Stimulated activated CD4-positive, alpha-beta T cell treated with anti-CD3 and anti-CD28 coated beads, Interleukin-2, amount 100 ng/mL, for 48 hours (primary cell): ENCODE measurements at regions not wholly inside any gene's neighbourhood (a gene's known extent, or its start where the extent isn't known, plus 50 kb on each side); places are given as distances from the start of the nearest gene placed in this dataset.
"Not testable (repeated sequence)": the region's sequence is repeated elsewhere in the genome, so short reads cannot be mapped to it uniquely, and the experiment has no call there.

Experiments
- DNase-seq, 2 donors: peaks; one replicate each; pipeline ENCODE4 v3.0.0-alpha.2; 2020

DNA sequence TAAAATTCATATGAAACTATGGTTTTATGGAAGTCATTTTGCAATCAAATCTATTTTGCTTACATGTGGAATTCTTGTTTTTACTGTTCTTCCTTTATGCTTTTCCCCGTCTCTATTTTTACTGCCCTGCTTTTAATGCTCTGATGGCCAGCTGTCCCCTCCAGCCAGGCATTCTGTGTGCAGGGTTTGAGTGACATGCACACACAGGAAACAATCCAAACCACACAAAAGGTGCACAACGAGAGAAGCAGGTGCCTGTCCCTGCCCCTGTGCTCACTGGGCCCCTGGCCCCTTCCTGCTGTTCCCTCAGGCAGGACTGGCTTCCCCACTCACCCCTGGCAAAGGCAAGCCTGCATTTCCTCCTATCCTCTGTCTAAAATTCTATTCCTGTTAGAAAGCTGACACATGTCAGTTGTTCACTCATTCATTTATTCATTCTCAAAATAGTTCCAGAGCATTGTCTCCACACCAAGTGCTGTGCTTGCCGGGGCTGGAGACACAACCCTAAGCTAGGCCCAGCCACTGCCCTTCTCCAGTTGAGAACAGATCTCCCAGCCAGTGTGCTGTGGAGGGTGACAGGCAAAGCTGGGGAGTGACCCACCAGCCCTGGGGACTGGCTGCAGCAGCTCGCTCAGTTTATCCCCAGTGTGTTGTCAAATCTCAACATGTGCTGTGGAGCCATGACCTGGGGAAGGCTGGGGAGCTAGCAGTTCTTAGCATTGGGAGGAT is 346.3 kb downstream of the FBXW7 start:
- DNase-seq: no peak

DNA sequence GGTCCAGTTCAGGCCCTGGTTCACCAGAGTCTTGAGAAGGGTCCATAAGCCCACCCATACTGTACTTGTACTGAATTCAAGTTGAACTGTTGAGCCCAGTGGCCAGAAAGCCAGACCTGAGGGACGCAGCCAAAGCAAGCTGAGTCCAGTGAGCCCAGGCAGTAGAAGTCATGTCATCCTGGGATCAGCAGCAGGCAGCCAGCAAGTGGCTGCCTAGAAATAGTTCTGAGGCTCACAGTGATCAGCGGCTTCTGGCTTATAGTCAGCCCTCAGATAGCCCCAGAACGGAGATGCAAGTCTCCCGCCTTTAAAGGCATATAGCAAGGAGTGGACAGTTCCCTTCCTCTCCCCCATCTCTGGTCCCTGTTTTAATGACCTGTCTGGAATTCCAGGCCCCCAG is 347.1 kb downstream of the FBXW7 start:
- no peak for DNase-seq

GRCh38 chr4:152187693-152188092 is 348.2 kb downstream of the FBXW7 start:
- DNase-seq: no peak

GRCh38 chr4:152185786-152186550 is 349.9 kb downstream of the FBXW7 start:
- no peak for DNase-seq

DNA sequence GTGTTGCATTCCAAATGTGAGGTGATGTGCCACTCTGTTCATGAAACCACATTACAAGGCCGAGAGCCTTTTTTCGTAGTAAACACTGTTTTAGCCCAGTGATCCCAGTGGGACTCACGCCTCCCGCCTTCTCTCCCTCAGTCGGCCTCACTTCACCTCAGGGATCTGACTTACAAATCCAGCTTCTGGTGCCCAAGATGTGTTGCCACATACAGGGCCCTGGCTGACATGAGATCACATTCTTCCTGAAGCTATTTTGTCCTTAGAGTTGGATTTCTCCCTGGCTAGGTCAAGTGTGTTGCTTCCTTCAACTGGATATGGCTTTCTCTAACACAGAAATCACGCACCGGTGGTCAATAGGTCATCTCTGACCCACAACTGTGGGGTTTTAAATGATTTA is 354.7 kb downstream of the FBXW7 start:
- no peak for DNase-seq

GRCh38 chr4:152180369-152180768 is 355.5 kb downstream of the FBXW7 start:
- DNase-seq: no peak

GRCh38 chr4:152177538-152177937 is 358.4 kb downstream of the FBXW7 start:
- not testable (repeated sequence) for DNase-seq

DNA sequence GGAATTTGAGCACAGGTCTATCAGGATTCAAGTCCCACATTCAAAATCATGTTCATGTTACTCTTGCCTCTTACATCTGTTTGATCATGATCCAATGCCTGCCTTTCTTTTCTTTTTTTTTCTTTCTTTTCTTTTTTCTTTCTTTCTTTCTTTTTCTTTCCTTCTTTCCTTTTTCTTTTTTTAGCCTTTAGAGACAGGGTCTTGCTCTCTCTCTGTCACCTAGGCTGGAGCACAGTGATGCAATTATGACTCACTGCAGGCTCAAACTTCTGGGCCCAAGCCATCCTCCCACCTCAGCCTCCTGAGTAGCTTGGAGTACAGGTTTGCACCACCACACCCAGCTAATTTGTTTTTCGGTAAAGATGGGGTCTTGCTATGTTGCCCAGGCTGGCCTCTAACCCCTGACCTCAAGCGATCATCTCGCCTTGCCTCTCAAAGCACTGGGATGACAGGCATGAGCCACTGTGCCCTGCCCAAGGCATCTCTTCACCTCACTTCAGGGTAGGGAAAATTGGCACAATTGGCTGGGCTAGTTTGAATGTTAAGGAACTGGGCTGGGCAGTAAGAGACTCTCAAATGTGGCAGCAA is 359.2 kb downstream of the FBXW7 start:
- no peak for DNase-seq

DNA sequence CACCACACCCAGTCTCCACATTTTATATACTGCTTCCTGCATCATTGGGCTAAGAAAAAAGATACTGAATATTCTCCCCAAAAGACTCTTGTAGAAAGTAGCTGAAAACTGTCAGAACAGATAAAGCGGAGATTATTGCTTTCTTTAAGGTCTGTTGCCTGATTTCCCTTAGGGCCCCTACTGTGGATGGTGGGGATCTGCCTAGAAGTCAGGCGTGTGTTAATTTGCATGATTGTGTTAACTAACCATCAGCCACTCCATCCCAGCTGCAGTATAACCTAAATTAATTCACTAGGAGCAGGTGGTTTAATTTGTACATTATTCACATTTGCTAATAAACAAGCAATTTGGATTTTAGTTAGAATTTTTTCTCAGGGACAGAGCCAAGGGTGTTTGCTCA is 360.3 kb downstream of the FBXW7 start:
- DNase-seq: no peak

DNA sequence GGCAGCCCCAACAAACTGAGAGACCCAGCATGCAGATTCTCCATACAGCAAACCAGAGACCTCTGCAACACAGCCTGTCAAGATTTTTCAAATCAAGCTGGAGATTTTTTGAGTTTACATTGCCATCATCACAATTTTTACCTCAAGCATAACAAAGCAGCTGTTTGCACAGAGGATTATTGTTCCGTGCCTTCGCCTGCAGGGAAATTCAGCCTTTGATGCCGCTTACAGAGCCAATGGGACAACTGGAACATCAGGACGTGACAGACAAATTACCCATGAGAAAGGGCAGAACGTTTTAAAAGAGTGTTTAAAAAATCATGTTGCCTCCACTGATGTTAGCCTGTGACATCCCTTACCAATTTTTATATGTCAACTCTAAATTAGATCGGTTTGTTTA is 363.7 kb downstream of the FBXW7 start:
- DNase-seq: no peak

- DNase-seq: no peak
Observed at GRCh38 chr4:152171556-152171955, 364.3 kb downstream of the FBXW7 start.

DNA sequence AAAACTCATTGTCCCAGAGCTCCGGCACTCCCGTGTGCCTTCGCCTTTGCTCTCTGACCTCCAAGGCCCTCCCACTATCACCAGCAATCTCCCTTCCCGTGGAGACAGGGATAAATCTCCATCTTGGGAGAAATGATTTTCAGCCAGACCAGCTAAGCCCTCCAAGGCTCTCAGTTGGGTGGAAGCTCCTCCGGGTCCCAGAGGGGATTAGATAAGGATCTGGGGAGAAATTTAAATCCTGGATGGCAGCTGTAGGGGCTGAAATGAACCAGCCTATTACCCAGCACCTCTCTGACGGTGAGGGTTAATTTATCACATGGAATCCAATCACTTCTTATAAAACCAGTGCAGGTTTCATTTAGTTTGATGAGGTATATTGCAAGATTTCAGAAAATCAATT is 366.2 kb downstream of the FBXW7 start:
- no peak for DNase-seq

GRCh38 chr4:152168987-152169616 is 366.8 kb downstream of the FBXW7 start:
- DNase-seq: no peak

GRCh38 chr4:152166567-152166966 is 369.3 kb downstream of the FBXW7 start:
- no peak for DNase-seq

DNA sequence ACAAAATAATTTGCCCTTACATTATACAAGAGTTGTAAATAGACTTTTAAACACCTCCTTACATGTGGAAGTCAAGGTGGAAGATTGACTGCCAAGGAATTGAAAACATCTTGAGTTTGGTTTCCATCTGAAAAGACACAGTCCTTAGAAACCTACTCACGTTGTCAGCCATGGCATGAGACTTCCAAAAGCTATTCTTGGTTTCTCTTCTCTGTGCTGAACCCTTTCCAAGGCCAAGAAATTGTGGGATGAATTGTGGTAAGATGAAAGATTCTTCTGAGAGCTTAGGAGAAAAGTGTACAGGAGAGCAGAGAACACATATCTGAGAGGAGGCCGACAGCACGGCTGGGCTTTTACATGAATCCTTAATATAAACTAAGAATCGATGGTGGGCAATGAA is 370.0 kb downstream of the FBXW7 start:
- no peak for DNase-seq

GRCh38 chr4:152165146-152165545 is 370.7 kb downstream of the FBXW7 start:
- no peak for DNase-seq

DNA sequence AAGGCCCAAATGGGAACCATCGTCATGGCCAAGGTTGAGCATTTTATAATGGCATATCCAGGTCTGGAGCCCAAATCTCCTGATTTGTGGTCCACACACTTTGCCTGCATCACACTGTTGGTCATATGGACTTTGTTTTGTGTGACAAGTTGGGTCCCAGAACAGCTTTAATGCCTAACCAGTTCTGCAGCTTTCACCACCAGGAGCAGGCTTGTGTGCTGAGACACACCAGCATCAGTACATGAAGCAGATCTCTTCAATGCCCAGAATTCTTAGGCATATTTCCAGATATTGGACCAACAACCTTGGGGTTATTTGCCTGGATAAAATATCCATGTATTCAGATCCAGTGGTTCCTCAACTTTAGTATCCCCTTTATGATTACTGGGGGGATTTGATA is 371.3 kb downstream of the FBXW7 start:
- no peak for DNase-seq

DNA sequence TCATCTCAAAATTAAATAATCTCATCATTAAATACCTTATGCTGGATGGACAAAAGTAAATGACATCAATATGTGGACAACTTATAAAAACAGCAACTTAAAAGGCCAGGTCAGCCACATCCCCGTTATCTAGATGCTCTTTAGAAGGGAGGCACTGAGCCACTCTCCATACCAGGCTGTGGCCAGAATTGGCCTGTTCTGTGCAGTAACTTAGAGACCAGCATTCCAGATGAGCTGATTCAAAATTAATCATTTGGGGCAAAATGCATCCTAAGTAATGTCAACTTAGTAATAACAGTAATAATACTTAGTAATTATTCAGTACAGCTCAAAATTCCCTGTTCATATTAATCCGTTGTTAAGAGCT is 373.6 kb downstream of the FBXW7 start:
- no peak for DNase-seq

DNA sequence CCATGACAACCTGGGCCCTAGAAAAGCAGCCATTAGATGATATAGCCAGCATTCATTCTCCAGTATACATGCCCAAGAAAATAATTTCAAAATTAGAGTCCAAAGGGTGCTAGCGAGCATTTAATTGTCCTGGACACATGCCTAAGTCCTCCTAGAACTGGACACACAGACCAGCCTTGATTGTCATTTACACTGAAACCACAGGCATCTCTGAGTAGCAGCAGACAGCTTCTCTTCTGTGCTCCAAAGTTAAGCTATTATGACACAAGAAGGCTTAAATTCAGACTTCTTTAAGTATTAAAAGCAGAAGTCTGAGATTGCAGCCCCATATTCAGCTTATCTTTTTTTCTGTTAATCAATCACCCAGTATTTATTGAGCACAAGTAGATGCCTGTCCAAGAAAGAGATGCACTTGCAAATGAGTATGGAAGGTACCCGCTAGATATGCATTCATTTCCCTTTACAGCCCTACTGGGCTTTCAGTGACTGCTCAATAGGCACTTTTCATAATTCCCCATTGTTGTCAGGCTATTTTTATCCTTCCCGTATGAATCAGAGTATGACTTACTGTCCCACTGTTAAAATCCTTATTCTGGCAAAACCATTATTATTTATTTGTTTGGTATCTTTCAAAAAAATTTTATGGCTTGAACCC is 374.1 kb downstream of the FBXW7 start:
- no peak for DNase-seq

GRCh38 chr4:152160225-152160800 is 375.6 kb downstream of the FBXW7 start:
- DNase-seq: no peak

DNA sequence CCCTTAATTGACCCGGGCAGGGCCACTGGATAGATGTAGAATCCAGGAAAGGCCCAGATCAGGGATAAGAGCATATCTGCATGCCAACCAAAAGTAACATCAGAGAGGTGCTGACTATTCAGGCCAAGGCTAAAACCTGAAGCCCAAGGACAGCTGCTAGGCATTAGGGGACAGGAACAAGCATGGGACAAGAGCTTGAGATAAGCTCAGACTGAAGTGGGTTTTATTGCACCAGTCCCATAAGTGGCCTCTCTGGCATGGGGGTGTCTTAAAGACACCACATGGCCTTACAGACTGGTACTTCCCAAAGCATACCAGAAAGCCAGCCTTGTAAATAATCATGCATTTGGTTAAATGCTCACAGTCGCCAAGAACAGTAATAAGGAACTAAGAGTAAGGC is 376.1 kb downstream of the FBXW7 start:
- no peak for DNase-seq

- no peak for DNase-seq
Observed at GRCh38 chr4:152158225-152158624, 377.7 kb downstream of the FBXW7 start.

GRCh38 chr4:152157629-152158028 is 378.3 kb downstream of the FBXW7 start:
- no peak for DNase-seq
